Medulla oblongata (tissue), 1 donor: ENCODE measurements at regions not wholly inside any gene's neighbourhood (a gene's known extent, or its start where the extent isn't known, plus 50 kb on each side); places are given as distances from the start of the nearest gene placed in this dataset.

Experiments
- DNase-seq: peaks from one replicate; pipeline ENCODE4 v3.0.0-alpha.2; 2015; ENCODE audit errors: extremely low spot score

DNA sequence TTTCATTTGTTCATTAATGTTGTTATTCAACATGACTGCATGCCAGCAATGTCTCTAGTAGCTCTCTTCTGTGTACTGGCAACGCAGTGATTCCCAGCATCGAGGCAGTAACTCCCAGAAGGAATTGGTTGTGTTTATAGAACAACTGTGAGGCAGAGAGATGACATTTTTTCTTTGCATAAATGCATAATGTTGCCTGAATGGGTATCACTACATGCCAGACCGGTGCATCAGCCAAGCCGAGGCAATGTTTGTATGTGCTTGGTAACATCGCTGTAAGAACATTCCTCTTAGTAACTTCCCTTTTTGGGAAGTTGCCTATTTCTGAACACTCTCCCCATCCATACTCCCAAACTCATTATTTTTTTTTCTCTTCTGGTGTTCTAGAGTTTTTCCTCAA is 182.9 kb downstream of the HTR7 start:
- no peak for DNase-seq

DNA sequence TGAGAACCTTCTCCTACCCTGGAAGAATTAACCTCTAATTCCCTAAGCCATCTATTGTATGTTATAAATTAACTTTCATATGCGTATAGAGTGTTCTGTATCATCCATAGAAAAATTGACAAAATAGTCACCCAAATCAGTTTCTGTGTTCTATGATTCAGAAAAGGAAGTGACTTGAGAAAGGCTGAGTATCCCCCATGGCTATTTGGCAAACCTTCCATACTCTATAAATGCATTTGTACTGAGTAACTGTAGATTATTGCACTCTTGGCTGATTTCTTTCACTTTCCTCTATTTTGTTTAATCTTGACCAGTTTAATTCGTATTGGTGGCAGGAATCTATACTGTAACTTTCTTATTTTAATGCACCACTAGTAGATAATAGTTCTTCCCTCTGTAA is 182.2 kb downstream of the HTR7 start:
- DNase-seq = no peak
